Type B pancreatic cell (in vitro differentiated cells): ENCODE measurements at regions not wholly inside any gene's neighbourhood (a gene's known extent, or its start where the extent isn't known, plus 50 kb on each side); places are given as distances from the start of the nearest gene placed in this dataset.
A peak's percentile ranks its signal among the peaks of the same experiment; 100 is the strongest.
"Not testable (repeated sequence)": the region's sequence is repeated elsewhere in the genome, so short reads cannot be mapped to it uniquely, and the experiment has no call there.

Experiments
- DNase-seq: peaks from one replicate; pipeline ENCODE4 v3.0.0; 2021; ENCODE audit warnings: mixed read lengths; ENCODE audit not compliant: unreplicated experiment; ENCODE audit errors: extremely low spot score
- H3K27ac Mint-ChIP-seq: 2 replicates; pipeline ENCODE4 v1.8.0; 2021; ENCODE audit warnings: mild to moderate bottlenecking, mixed read lengths
- H3K27me3 Mint-ChIP-seq: 2 replicates; pipeline ENCODE4 v1.8.0; 2021; ENCODE audit warnings: mixed read lengths
- H3K36me3 Mint-ChIP-seq: 2 replicates; pipeline ENCODE4 v1.8.0; 2021; ENCODE audit warnings: mixed read lengths
- H3K4me1 Mint-ChIP-seq: one replicate; pipeline ENCODE4 v1.8.0; 2021; ENCODE audit warnings: mixed read lengths; ENCODE audit not compliant: unreplicated experiment
- H3K4me3 Mint-ChIP-seq: 2 replicates; pipeline ENCODE4 v1.8.0; 2021; ENCODE audit warnings: mild to moderate bottlenecking, mixed read lengths
- H3K9me3 Mint-ChIP-seq: 2 replicates; pipeline ENCODE4 v1.8.0; 2021; ENCODE audit warnings: mixed read lengths
- TF ChIP-seq, protein P1 (sequence below): fragments of 200-600 bp; sonication (generic); conservative IDR thresholded peaks from 2 replicates; pipeline ENCODE4 v1.5.0; 2021; ENCODE audit warnings: antibody characterized with exemption, mild to moderate bottlenecking

DNA sequence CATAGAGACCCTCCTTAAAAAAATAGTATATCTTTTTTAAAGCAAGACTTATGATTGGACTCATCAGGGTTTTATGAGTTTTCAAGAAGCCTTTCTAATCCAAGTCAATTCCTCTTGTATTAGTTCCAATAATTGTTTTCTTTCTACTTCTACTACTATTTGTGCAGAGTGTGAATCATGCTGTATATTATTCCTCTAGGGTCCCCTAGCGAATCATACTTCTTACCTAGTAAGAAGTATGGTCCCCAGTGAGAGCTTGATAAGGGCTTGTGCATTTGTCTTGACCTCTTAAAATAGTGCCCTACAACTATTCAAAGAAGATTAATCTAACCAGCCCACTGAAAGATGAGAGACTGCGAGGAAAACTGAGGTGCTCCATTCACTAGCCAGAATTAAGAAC lies 715.7 kb upstream of the ZP4 start:
- H3K27ac Mint-ChIP-seq = no peak overlapping the region
- peaks cover 3% of the 10 kb centered on the region for H3K27me3 Mint-ChIP-seq
- no peaks in the 10 kb centered on the region for H3K4me1 Mint-ChIP-seq
- DNase-seq = no peak
- TF ChIP-seq, protein P1, sequence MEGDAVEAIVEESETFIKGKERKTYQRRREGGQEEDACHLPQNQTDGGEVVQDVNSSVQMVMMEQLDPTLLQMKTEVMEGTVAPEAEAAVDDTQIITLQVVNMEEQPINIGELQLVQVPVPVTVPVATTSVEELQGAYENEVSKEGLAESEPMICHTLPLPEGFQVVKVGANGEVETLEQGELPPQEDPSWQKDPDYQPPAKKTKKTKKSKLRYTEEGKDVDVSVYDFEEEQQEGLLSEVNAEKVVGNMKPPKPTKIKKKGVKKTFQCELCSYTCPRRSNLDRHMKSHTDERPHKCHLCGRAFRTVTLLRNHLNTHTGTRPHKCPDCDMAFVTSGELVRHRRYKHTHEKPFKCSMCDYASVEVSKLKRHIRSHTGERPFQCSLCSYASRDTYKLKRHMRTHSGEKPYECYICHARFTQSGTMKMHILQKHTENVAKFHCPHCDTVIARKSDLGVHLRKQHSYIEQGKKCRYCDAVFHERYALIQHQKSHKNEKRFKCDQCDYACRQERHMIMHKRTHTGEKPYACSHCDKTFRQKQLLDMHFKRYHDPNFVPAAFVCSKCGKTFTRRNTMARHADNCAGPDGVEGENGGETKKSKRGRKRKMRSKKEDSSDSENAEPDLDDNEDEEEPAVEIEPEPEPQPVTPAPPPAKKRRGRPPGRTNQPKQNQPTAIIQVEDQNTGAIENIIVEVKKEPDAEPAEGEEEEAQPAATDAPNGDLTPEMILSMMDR = no peak
- H3K4me3 Mint-ChIP-seq = no peak overlapping the region
- H3K36me3 Mint-ChIP-seq = no peaks in the 10 kb centered on the region
- H3K9me3 Mint-ChIP-seq = no peaks in the 10 kb centered on the region

DNA sequence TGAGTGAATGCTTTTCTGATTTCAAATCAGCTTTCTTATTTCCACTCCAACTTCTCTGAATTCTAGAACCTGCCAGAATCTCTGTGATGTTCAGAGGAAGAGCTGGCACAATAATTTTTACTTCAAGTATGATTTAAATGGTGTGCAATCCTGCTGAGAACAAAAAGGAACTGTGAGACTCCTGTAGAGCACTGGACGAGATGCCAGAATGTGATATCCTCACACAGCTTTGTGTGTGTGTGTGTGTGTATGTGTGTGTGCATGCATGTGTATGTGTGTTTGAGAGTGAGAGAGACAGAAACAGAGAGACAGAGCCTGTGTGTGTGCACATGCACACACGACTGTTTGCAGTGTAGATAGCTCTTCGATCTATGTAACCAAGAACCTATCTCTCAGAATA lies 713.6 kb upstream of the ZP4 start:
- TF ChIP-seq, protein P1 = no peak
- Mint-ChIP-seq H3K4me3 (no peak overlapping the region), H3K4me1 (no peaks in the 10 kb centered on the region), H3K27ac (no peak overlapping the region), H3K27me3 (peaks cover 8% of the 10 kb centered on the region), H3K9me3 (no peaks in the 10 kb centered on the region), H3K36me3 (no peaks in the 10 kb centered on the region)
- DNase-seq = no peak

DNA sequence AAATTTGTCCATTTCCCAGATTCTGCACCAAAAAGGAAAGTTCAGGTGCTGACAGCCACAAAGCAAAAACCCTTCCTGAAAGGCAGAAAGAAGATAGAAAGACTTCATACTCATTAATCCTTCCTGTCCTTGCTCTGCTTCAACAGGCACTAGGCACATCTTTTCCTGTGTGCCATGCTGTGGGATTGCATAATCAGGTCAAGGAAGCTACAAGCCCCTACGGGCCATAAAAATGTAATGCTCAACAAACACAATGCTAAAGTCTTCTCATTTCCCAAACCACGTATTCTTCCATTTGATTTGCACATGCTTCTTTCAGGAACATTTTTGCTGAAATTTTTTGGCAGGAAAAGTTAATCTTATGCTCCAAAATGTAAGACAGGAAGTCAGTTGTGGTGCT lies 710.9 kb upstream of the ZP4 start:
- H3K36me3 Mint-ChIP-seq, H3K4me3 Mint-ChIP-seq, H3K4me1 Mint-ChIP-seq, H3K27me3 Mint-ChIP-seq, H3K27ac Mint-ChIP-seq, H3K9me3 Mint-ChIP-seq, DNase-seq: not testable (repeated sequence)

DNA sequence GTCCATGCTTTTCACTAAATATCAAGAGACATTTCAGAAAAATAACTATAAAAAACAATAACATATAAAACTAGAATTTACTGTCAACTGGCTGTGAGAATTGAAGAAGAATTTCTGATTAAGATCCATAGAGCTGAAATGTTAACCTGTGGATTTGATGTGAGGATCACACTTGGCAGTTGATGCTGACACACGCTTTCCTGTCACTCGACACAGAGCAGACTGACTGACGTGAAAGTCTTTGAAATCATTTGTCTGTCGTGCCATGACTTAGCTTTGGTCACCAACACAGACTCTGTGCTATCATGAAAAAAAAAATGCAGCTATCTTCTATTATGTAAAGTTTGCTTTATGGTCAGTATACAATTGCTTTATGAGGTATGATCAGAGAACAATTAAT lies 706.0 kb upstream of the ZP4 start:
- H3K9me3 Mint-ChIP-seq = no peaks in the 10 kb centered on the region
- H3K4me3 Mint-ChIP-seq = no peak overlapping the region
- H3K27me3 Mint-ChIP-seq = peaks cover 5% of the 10 kb centered on the region
- H3K27ac Mint-ChIP-seq = no peak overlapping the region
- no peaks in the 10 kb centered on the region for H3K4me1 Mint-ChIP-seq
- no peak for DNase-seq
- H3K36me3 Mint-ChIP-seq = no peaks in the 10 kb centered on the region
- TF ChIP-seq, protein P1 = no peak

DNA sequence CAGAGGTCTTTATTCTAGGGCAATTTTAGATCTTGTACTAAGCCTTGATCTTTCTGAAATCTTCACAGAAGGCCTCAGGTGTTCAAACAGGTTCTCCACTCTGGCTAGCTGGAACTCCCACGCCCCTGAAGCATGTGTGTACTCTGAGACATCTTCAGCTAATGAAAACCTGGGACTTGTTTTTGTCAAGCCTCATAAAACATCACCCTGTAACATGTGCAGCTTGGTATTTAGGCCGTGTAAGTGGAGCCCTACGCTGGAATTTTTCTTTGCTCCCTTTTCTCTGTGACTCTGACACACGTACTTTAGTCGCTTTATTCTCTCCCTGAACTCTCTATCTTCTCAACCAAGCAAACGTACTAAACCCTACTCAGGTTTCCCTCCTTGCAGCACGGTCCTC lies 701.9 kb upstream of the ZP4 start:
- H3K4me3 Mint-ChIP-seq = no peak overlapping the region
- TF ChIP-seq, protein P1 = no peak
- no peaks in the 10 kb centered on the region for H3K27me3 Mint-ChIP-seq
- no peaks in the 10 kb centered on the region for H3K9me3 Mint-ChIP-seq
- H3K27ac Mint-ChIP-seq = no peak overlapping the region
- peaks cover 9% of the 10 kb centered on the region for H3K4me1 Mint-ChIP-seq
- H3K36me3 Mint-ChIP-seq = no peaks in the 10 kb centered on the region
- DNase-seq = no peak

DNA sequence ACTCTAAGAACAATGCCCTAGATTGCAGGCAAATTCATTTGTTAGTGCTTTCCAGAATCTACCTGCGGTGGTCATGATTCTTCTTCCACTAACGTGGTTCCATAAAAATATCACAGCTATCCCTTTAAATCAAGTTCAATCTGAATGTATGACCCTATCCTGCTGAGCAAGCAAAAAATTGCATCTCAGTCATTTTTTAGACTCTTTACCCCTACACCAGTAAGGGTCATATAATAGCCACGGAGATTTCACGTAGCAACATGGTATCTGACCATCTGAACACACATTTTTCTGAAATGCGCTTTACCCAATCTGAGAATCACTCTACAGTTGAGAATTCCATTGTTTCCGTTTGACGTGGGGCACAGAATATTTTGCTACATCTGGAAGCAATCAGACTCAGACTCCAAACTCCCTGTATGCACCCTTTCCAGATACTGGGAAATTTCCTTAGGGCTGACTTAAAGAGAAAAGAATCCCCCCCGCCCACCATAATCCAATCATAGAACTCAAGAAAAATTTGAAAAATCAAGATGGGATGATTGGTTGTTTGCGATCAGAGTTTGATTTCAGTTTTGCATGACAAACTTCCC lies 699.2 kb upstream of the ZP4 start:
- Mint-ChIP-seq H3K27ac (peak overlapping the region; percentile 51), H3K36me3 (no peaks in the 10 kb centered on the region), H3K4me1 (peaks cover 9% of the 10 kb centered on the region), H3K9me3 (peaks cover 4% of the 10 kb centered on the region), H3K27me3 (no peaks in the 10 kb centered on the region), H3K4me3 (no peak overlapping the region)
- TF ChIP-seq, protein P1 = no peak
- no peak for DNase-seq
